BJ (cell line): ENCODE measurements at regions not wholly inside any gene's neighbourhood (a gene's known extent, or its start where the extent isn't known, plus 50 kb on each side); places are given as distances from the start of the nearest gene placed in this dataset.
"Not testable (repeated sequence)": the region's sequence is repeated elsewhere in the genome, so short reads cannot be mapped to it uniquely, and the experiment has no call there.

Source experiments
- CTCF ChIA-PET: fragments of 350-600 bp; formaldehyde crosslinking; extraction: SDS; loops from one replicate; lab custom pipeline; 2021; ENCODE audit warnings: antibody characterized with exemption, inconsistent platforms; lab: Yijun Ruan, JAX
- POLR2A ChIA-PET: fragments of 300-600 bp; sonication (Branson Sonifier 250); formaldehyde crosslinking; extraction: SDS; loops from one replicate; lab custom pipeline; 2021; ENCODE audit warnings: antibody characterized with exemption; lab: Charles Lee
- DNase-seq: peaks from one replicate; pipeline ENCODE4 v3.0.0-alpha.2; 2011; ENCODE audit warnings: low read depth
- H3K27me3 ChIP-seq: 2 replicates; pipeline ENCODE4 v1.6.0; 2011; ENCODE audit warnings: low read length; ENCODE audit not compliant: control insufficient read depth, insufficient read depth
- H3K36me3 ChIP-seq: 2 replicates; pipeline ENCODE4 v1.5.1; 2011; ENCODE audit warnings: low read length; ENCODE audit not compliant: control insufficient read depth, insufficient read depth
- H3K4me3 ChIP-seq: 2 replicates; pipeline ENCODE4 v1.5.1; 2011; ENCODE audit warnings: low read depth, mild to moderate bottlenecking, control low read depth, low read length

DNA sequence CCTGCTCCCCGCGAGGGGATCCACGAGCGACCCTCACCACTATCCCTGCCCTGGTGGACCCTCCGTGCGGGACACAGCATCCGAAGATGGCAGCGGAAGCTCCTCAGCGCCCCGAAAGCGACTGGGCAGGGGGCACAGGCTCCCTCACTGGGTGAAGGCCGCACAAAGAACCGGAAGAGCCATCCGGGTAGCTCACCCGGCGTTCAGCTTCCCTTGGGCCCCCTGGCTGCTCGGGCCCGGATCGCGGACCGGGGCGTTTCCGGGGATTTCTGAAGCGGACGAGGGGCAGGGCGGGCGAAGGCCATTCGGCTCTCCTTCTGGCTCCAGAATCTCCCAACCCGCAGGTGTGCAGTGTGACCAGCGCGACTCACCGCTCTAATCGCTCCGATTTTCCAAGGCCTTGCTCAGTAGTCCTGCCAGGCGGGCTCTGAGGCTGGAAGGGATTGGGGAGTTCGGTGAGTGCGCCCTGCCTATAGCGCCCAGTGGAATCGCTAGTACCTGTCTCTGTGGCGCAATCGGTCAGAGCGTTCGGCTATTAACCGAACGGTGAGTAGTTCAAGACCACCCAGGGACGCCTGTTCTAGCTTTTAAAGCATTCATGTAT is 94.3 kb upstream of the NBPF11 start:
- POLR2A ChIA-PET, H3K36me3 ChIP-seq, DNase-seq, CTCF ChIA-PET, H3K4me3 ChIP-seq, H3K27me3 ChIP-seq: not testable (repeated sequence)

- DNase-seq, POLR2A ChIA-PET, H3K27me3 ChIP-seq, H3K4me3 ChIP-seq, H3K36me3 ChIP-seq, CTCF ChIA-PET: not testable (repeated sequence)
These were observed 93.8 kb upstream of the NBPF11 start for GRCh38 chr1:148245843-148246242.

DNA sequence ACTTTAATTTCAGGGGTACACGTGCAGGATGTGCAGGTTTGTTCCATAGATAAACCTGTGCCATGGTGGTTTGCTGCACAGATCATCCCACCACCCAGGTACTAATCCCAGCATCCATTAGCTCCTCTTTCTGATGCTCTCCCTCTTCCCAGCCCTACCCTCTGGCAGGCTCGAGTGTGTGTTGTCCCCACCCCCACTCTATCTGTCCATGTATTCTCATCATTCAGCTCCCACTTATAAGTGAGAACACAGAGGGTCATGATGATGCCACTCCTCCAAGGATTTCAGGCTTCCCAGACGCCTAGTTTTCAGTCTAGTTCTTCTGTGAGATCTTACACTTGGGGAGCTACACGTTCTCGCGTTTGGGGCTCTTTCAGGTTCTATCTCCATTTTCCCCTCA is 93.4 kb upstream of the NBPF11 start:
- H3K4me3 ChIP-seq, CTCF ChIA-PET, POLR2A ChIA-PET, H3K27me3 ChIP-seq, DNase-seq, H3K36me3 ChIP-seq: not testable (repeated sequence)

DNA sequence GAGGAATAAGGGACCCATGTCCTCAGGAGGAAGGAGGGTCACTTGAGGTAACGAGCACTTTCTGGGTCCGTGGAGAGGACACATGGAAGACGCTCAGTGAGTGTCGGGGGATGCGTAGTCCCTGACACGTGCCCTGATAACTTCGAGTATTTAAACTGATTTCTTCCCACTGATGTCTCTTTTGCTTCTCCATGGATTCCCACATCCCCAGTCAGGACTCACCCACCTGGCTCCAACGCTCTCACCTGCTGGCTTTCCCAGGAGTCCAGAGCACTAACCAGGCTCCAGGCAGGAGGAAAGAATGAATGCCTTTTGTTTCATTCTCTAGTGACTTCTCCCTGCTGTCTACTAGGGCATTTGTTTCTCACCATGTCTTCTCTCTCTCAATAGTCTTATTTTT is 81.2 kb upstream of the NBPF11 start:
- POLR2A ChIA-PET, CTCF ChIA-PET, DNase-seq, H3K4me3 ChIP-seq, H3K36me3 ChIP-seq, H3K27me3 ChIP-seq: not testable (repeated sequence)

DNA sequence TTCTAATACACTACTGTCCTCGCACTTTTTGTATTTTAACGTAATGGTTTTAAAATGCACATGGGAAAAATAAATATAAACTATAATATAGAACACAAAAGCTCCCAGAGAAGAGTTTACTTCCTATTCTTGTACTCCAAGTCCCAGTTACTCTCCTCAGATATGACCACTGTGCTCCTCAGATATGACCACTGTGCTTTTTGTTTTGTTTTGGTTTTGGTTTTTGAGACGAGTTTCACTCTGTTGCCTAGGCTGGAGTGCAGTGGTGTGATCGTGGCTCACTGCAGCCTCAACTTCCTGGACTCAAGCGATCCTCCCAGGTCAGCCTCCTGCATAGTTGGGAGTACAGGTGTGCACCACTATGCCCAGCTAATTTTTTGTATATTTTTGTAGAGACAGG is 76.8 kb upstream of the NBPF11 start:
- DNase-seq, H3K4me3 ChIP-seq, H3K27me3 ChIP-seq, H3K36me3 ChIP-seq, CTCF ChIA-PET, POLR2A ChIA-PET: not testable (repeated sequence)

GRCh38 chr1:148222399-148223159 is 70.5 kb upstream of the NBPF11 start:
- H3K4me3 ChIP-seq, POLR2A ChIA-PET, H3K36me3 ChIP-seq, H3K27me3 ChIP-seq, CTCF ChIA-PET, DNase-seq: not testable (repeated sequence)

DNA sequence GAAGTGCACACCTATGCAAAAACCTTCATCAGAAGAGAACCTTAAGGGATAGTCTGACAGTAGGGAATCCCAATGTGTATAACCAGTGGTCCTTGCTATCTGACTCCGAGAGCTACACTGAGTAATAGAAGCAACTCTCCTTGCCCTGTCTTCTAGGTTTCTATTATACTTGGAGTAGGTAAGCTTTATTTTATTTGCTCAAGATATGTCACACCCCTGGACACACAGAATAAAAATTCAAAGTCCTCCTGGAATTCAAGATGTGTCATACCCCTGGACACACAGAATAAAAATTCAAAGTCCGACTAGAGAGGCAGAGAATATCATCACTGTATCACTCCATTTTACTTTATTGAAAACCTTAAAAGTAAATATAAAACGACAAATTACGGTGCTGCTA is 69.5 kb upstream of the NBPF11 start:
- CTCF ChIA-PET, H3K27me3 ChIP-seq, H3K36me3 ChIP-seq, H3K4me3 ChIP-seq, DNase-seq, POLR2A ChIA-PET: not testable (repeated sequence)

DNA sequence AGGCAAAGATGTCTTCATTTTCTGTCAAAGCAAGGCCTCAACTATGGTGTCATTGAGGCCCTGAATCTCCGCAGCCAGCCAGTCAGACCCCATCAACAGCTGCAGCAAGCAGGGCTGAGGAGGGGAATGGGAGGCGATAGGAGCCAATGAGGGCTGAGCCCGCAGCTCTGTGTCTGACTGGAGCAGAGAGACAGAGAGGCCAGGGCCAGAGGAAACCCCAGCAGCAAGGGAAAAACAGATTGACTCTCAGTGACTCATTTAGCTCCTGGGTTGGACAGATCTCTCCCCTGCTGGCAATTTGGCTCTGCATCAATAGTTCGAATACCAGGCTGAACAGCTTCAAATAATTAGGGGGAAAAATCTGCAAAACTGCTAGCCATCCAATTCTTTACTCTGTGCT is 67.1 kb upstream of the NBPF11 start:
- DNase-seq, CTCF ChIA-PET, H3K36me3 ChIP-seq, POLR2A ChIA-PET, H3K4me3 ChIP-seq, H3K27me3 ChIP-seq: not testable (repeated sequence)

GRCh38 chr1:148211191-148211590 is 59.1 kb upstream of the NBPF11 start:
- H3K27me3 ChIP-seq, POLR2A ChIA-PET, DNase-seq, H3K4me3 ChIP-seq, H3K36me3 ChIP-seq, CTCF ChIA-PET: not testable (repeated sequence)

- H3K36me3 ChIP-seq, POLR2A ChIA-PET, DNase-seq, CTCF ChIA-PET, H3K4me3 ChIP-seq, H3K27me3 ChIP-seq: not testable (repeated sequence)
These were observed 58.5 kb upstream of the NBPF11 start for GRCh38 chr1:148210624-148211023.

GRCh38 chr1:148210166-148210565 is 58.1 kb upstream of the NBPF11 start:
- H3K27me3 ChIP-seq, POLR2A ChIA-PET, CTCF ChIA-PET, DNase-seq, H3K4me3 ChIP-seq, H3K36me3 ChIP-seq: not testable (repeated sequence)

DNA sequence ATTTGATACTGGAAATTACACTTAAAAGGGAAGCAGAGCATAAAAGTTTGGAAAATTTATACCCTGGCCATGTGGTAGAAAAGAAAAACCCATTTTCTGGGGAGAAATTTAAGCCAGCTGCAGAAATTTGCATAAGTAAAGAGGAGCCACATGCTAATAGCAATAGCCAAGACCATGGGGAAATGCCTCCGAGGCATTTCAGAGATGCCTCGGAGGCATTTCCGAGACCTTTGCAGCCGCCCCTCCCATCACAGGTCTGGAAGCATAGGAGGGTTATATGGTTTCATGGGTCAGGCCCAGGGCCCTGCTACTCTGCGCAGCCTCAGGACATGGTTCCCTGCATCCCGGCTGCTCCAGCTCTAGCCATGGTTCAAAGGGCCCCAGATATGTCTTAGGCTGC is 49.9 kb upstream of the NBPF11 start:
- H3K27me3 ChIP-seq, H3K4me3 ChIP-seq, POLR2A ChIA-PET, H3K36me3 ChIP-seq, CTCF ChIA-PET, DNase-seq: not testable (repeated sequence)
